ENCODE measurements at regions not wholly inside any gene's neighbourhood (a gene's known extent, or its start where the extent isn't known, plus 50 kb on each side); places are given as distances from the start of the nearest gene placed in this dataset.

GRCh38 chr10:109746861-109747260 lies 176.4 kb downstream of the XPNPEP1 start (continued):
- TF ChIP-seq ZNF449 (tag by site-specific recombination; IDR thresholded peaks at IDR 0.05), result no peak
- TF ChIP-seq HIC1 (tag by site-specific recombination; IDR thresholded peaks at IDR 0.05), result no peak
- no peak for TF ChIP-seq SCRT2 (tag by site-specific recombination; IDR thresholded peaks at IDR 0.05)
- no peak for TF ChIP-seq SP2 (tag by site-specific recombination; IDR thresholded peaks at IDR 0.05)
- TF ChIP-seq ZNF214 (tag by site-specific recombination; IDR thresholded peaks at IDR 0.05; ENCODE audit: borderline replicate concordance), result no peak
- no peak for TF ChIP-seq ZNF654 (tag by site-specific recombination; IDR thresholded peaks at IDR 0.05; ENCODE audit: low read depth)
- no peak for TF ChIP-seq SP3 (tag by site-specific recombination; IDR thresholded peaks at IDR 0.05)

- TF ChIP-seq BCL6B (tag by site-specific recombination; IDR thresholded peaks at IDR 0.05) (no peak), HOXA7 (CRISPR knock-in tag; IDR thresholded peaks at IDR 0.05; ENCODE audit: borderline replicate concordance) (no peak), ZNF221 (tag by site-specific recombination; IDR thresholded peaks at IDR 0.05; ENCODE audit: borderline replicate concordance) (no peak), ZNF747 (tag by site-specific recombination; IDR thresholded peaks at IDR 0.05) (no peak), AEBP2 (tag by site-specific recombination; IDR thresholded peaks at IDR 0.05; ENCODE audit: borderline replicate concordance) (no peak), ZNF202 (tag by site-specific recombination; IDR thresholded peaks at IDR 0.05; ENCODE audit: borderline replicate concordance) (no peak), PRDM10 (tag by site-specific recombination; IDR thresholded peaks at IDR 0.05) (no peak), INSM2 (tag by site-specific recombination; IDR thresholded peaks at IDR 0.05) (no peak), ZNF16 (tag by site-specific recombination; IDR thresholded peaks at IDR 0.05; ENCODE audit: low read depth) (no peak), ZSCAN5A (tag by site-specific recombination; IDR thresholded peaks at IDR 0.05) (no peak)
- Histone ChIP-seq H3K36me3 (ENCODE audit: control insufficient read depth in 2 of 2, insufficient read depth in 1 of 2, low read length in 2 of 2) (no peaks in the 10 kb centered on the region), H3K27ac (ENCODE audit: extremely low read depth, low read depth, low read length) (no peak overlapping the region), H3K4me3 (ENCODE audit: low read depth, low read length) (no peak overlapping the region), H3K9me3 (ENCODE audit: control insufficient read depth, insufficient read depth, low read depth, low read length) (no peaks in the 10 kb centered on the region), H3K4me1 (ENCODE audit: control insufficient read depth, insufficient read depth, low read length) (no peaks in the 10 kb centered on the region)
- ChIA-PET CTCF (no interaction called here), POLR2A (no interaction called here)
Measured at GRCh38 chr10:109744020-109744419, 179.3 kb downstream of the XPNPEP1 start.
